GM19043 (cell line): ENCODE measurements at regions not wholly inside any gene's neighbourhood (a gene's known extent, or its start where the extent isn't known, plus 50 kb on each side); places are given as distances from the start of the nearest gene placed in this dataset.
"Not testable (repeated sequence)": the region's sequence is repeated elsewhere in the genome, so short reads cannot be mapped to it uniquely, and the experiment has no call there.

Experiments
- ATAC-seq: cut with Tn5 transposase; IDR thresholded peaks from one replicate; pipeline ENCODE4 v1.9.1; 2021; ENCODE audit warnings: low read depth; ENCODE audit not compliant: unreplicated experiment

- no peak for ATAC-seq
These were observed 374.2 kb upstream of the TYRP1 start for GRCh38 chr9:12318732-12319685.

GRCh38 chr9:12329623-12329985 is 363.6 kb upstream of the TYRP1 start:
- no peak for ATAC-seq

- not testable (repeated sequence) for ATAC-seq
These were observed 359.2 kb upstream of the TYRP1 start for GRCh38 chr9:12333966-12334365.

DNA sequence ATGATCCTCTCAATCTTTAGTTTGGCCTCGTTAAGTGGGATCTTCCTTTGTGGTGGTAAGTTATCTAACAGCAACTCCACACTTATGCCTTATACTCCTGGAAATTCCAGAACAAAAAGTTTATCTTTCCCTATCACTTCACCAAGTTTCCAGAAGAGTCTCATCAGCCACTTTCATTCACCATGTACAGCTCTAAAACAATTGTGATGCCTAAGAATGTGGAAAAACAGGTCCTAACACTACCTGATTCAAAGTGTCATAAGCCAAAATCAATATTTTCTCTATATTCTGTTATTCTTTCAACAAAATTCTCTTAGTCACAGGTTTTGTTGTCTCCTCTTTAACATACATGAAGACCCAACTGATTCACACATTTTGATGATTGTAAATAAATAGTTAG is 342.4 kb upstream of the TYRP1 start:
- ATAC-seq, result no peak

DNA sequence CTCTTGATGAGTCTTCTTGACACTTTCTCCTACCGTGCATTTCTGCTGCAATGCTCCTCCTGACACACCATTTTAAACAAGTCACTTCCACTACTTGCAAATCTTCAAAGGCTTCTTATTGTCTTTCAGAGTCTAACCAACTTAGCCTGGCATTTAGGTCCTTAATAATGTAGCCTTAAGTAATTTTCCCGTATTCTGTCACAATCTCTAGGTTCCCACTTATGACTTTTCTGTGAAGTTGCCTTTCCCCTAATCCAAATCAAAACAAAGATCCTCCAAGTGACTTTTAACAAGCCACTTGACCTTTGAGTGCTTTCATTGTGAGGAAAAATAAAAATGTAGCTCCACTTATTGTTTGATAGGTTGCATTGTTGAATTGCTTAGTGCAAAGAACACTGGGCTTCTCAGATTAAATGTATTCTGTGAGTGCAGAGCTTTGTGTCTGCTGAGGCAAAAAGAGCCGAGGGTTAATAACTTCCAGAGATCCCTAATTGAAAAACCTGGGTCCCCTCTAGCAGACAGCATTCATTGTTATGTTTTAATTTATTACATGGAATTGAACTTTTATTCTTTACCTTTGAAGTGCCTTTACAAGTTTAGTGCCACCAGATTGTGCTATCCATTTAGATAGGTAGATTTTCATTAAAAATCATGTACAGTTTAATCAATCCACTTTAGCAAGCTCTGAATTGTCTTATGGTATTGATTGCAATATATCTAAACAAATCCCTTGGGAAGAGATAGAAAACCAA is 341.7 kb upstream of the TYRP1 start:
- ATAC-seq, result no peak

DNA sequence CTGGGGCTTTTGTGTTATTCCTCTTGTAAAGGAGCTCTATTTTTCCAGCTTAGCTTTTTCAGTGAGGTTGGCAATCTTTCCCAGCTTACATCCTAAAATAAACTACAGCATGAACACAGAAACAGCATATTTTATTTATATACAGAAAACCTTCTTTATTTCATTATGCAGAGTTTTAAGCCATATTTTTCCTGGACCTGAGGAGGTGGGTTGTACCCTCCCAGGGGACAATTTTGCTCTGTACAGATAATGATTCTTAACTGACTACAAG is 341.2 kb upstream of the TYRP1 start:
- ATAC-seq, result no peak

GRCh38 chr9:12363439-12363838 is 329.7 kb upstream of the TYRP1 start:
- no peak for ATAC-seq

DNA sequence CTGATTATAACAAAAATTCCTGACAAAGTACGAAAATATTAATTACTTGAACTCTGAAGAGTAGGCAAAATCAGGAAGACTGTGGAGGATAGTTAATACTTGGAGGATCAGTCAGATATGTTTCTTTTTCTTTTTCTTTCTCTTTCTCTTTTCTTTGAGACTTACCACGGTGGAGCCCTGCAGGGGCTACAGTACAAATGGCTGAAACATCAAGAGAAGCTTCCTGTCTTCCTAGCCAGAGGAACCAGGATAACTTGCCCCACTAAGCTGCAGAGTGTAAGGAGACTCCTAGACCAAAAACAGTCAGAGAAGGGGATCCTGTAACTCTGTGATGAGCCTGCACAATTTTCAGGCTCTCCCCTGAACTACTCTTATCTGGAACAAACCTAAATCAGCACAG is 324.6 kb upstream of the TYRP1 start:
- ATAC-seq, result no peak

DNA sequence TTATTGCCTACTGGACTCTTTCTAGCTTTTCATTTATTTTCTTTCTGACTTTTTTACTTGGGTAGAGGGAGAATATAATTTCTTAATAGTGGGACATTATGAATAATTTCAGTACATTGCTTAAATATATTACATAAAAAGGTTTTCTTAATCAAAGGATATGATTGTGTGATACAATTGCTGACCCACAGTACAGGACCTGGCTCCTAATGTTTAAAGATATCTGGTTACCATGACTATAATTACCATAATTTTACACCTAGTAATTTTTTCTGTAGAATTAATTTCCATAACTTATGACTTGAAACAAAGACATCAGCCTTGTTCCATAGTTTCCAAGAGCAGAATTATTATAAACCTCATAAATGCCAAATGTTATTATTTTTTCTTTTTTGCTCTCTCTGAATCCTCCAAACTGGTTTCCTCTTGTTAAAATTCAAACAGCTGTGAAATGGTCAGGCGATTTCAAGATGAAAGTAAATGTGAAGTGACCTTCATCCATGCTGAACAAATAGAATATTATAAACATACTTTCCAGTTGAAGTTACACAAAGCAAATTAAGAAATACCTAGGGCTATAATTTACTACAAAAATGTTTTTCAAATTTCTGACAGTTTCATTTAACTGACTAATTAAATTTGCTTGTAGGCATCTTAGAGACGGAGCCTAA is 301.2 kb upstream of the TYRP1 start:
- ATAC-seq, result no peak

DNA sequence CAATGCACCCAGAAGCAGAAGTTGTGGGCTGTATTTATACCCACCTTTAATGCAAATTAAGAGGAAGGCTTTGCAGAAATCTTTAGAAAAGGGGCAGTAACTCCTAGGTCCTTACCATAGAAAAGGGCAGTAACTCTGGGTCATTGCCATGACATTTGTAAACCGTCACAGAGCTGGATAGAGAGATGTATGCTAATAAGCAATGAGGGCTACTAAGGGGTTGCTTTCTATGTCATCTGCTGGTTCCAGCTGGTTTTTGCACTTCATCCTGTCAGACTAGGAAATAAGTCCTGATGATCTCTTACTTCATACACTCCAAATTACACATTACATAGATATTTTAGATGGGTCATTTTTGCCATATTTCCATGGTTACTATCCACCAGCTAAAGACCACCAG is 299.1 kb upstream of the TYRP1 start:
- no peak for ATAC-seq

DNA sequence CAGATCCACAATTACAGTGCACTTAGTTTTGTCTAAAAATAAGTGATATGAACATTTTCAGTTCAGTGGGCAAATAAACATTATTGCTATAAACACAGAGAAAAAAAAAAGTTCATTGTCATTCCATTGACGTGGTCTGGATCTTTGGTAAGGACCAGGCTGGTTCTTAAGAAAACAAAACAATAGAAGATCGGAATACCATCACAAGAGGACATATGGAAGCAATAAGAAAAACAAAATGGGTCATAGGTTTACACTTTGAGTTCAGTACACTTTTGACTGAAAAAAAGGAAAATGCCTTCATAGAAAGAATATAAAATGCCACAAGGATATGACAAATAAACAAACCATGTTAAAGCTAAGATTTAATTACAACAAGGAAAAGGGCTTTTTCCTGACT is 289.5 kb upstream of the TYRP1 start:
- ATAC-seq, result no peak

DNA sequence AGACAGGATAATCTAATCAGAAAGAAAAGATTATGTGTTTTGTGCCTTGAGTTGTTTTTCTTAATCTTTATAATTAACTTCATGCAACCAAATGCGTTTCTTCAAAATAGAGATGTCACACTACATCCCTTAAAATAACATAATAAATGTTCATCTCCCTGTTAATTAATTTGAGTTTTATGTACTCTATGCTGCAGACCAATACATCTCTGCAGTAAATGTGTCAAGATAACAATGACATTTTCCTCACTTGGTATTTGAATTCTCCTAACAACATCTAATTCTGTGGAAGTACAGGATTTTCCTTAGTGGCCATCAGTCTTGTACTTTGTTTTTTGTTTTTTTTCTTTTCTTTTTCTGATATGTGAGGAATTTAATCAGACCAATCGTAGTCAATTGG is 279.2 kb upstream of the TYRP1 start:
- ATAC-seq, result no peak

DNA sequence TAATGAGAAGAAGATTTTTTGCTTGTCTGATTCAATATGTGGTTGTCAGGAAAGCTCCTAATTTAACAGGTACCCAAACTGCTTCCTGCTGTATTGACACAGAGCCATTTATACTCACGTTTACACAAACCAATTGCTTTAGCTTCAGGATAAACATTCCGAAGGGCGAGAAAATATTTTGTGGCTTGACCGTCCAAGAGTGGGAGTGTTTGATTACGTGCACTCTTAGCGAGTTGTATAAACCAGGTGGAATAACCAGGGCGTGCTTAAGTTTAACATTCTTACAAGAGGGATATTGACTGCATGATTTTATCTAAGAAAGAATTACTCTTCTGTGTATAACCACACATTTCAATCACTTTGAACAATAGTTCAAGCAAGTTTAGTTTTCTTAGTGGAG is 278.7 kb upstream of the TYRP1 start:
- no peak for ATAC-seq

GRCh38 chr9:12415361-12415760 is 277.8 kb upstream of the TYRP1 start:
- no peak for ATAC-seq

DNA sequence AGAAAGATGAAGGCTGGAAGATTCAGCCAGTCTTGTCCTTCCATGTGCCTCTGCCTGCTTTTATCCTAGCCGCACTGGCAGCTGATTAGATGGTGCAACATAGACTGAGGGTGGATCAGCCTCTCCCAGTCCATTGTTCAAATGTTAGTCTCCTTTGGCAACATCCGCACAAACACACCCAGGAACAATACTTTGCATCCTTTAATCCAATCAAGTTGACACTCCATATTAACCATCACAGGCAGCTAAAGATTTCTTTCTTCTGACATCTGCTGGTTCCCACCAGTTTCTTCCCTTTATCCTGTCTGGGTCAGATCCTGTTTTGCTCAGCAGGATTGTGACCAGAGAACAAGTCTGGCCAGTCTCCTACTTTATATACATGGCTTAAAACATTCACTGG is 276.5 kb upstream of the TYRP1 start:
- ATAC-seq, result no peak

DNA sequence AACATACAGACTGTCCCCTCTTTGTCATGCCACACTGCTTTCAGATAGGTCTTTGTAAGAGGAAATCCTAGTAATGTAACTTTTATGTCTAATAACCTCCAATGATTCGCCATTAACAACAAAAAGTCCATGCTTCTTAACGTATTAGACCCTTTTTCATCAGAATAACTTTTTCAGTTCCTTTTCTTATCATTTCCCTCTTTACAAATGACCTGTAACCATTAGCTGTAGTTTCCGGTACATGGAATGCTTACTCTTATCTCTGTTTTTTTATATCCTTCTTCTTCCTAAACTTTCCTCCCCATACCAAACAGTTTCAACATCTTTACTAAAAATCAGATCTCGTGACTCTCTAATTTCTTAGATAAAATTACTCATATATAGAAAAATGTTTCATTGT is 268.9 kb upstream of the TYRP1 start:
- ATAC-seq, result no peak

DNA sequence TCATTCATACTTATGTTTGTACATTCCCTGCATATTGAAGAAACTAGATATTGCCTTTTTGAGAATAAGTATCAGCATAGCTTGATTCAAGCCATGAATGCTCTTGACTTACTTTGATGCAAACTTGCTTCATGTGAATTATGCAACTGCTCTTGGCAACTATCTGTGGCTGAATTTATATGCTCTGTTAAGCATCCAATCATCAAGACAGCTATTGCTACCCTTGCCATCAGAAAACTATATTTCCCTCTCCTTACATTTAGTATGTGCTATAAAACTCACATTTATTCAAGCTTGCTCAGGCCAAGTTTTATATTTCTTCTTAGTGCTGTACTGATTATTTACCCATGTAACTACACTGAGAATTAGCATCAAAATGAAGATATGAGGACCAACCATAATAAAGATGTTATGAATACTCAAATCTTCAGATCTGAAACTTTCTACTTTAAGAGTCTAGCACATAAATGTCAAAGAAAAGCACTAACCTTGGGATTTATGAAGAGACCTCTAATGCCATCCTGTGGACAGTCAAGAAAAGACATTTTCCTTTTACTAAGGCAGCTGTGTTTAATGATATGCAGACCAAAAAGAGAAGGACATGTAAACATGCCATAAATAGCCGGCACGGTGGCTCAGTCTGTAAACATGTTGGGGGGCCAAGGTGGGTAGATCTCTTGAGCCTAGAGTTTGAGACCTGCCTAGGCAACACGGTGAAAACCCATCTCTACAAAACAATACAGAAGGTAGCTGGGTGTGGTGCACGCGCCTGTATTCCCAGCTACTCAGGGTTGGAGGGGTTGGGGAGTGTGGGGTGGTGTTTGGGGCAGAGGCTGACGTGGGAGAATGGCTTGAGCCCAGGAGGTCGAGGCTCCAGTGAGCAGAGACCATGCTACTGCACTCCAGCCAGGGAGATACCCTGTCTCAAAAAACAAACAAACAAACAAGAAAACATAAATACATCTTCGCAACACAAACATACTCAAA is 267.0 kb upstream of the TYRP1 start:
- ATAC-seq, result no peak

- no peak for ATAC-seq
These were observed 253.9 kb upstream of the TYRP1 start for GRCh38 chr9:12439267-12439666.

DNA sequence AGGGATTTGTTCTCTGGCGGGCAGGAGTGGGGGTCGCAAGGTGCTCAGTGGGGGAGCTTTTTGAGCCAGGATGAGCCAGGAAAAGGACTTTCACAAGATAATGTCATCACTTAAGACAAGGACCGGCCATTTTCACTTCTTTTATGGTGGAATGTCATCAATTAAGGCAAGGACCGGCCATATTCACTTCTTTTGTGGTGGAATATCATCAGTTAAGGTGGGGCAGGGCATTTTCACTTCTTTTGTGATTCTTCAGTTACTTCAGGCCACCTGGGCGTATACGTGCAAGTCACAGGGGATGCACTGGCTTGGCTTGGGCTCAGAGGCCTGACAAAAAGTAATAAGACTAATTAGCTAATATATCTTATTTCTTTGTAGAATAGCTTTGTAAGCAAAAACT is 252.1 kb upstream of the TYRP1 start:
- ATAC-seq, result not testable (repeated sequence)

DNA sequence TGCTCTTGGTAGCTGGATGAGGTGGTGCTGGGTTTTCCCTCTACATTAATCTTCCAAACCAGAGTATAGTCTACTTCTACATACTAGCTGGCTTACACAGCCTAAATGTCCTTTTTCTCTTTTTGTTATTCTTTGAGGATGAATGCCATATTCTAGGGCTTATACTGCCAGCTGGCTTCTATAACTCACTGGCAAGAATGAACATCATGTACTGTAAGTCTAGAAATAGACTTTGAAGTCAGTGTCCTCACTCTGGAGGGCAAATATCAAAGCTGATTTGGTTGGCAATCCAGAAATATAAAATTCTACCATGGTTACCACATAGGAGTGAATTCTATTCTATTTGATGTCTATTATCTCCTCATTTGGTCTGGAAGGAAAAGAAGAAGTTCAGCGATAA is 251.7 kb upstream of the TYRP1 start:
- no peak for ATAC-seq
